ENCODE measurements at regions not wholly inside any gene's neighbourhood (a gene's known extent, or its start where the extent isn't known, plus 50 kb on each side); places are given as distances from the start of the nearest gene placed in this dataset.
A peak's percentile ranks its signal among the peaks of the same experiment; 100 is the strongest.
"Not testable (repeated sequence)": the region's sequence is repeated elsewhere in the genome, so short reads cannot be mapped to it uniquely, and the experiment has no call there.

DNA sequence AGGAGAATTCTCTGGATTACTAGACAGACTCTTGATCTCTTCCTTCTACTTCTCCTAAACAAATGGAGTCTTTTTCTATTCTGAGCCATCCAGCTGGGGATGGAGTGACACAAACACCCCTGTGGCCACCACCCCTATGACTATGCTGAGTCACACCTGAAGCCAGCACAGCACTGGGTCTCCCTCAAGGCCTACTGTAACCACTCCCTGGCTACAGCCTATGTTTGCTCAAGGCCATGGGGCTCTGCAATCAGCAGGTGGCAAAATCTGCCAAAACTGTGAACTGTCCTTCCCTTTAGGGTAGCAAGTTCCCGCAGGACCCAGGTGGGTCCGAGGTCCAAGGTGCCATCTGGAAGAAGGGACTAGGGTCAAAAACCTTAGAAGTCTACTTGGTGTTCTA, 132.3 kb downstream of the TINAG start:
- no peak for DNase-seq

- DNase-seq = no peak
Observed at GRCh38 chr6:54441020-54441419, 132.8 kb downstream of the TINAG start.

DNA sequence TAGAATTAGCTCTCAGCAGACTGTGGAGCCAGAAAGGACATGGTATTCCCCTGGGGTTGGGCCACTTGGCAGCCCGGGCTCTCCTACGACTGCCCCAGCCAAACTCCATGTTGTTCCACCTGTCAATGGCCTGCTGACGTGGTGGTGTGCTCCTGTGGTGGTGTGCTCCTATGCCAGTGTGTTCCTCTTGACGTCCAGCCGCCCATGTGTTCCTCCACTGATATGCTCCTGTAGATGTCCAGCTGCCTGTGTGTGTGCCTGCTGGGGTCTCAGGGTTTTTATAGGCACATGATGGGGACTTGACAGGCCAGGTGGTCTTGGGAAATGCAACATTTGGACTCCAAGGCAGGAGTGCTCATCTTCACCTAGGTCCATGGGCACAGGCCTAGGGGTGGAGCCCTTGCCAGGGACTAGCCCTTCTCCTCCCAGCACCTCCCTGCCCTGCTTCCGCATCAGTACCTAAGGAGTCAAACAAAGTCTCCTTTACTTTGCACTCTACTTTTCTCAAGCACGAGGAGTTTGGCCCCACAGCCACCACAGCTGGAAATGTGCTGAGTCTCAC, 133.5 kb downstream of the TINAG start:
- DNase-seq = no peak

- no peak for DNase-seq
Observed at GRCh38 chr6:54445207-54445606, 137.0 kb downstream of the TINAG start.

DNA sequence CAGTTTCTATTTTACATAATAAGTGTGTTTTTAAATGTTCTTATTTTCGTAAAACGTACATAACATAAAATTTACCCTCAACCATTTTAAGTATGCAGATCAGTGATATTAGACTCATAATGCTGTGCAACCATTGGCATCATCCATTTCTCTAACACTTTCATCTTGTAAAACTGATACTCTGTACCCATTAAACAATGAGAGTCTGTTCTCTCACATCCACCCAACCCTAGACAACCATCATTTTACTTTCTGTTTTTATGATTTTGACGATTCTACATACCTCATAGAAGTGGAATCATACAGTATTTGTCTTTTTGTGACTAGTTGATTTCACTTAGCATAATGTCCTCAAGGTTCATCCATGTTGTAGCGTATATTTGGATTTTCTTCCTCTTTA, 140.4 kb downstream of the TINAG start:
- DNase-seq = no peak

DNA sequence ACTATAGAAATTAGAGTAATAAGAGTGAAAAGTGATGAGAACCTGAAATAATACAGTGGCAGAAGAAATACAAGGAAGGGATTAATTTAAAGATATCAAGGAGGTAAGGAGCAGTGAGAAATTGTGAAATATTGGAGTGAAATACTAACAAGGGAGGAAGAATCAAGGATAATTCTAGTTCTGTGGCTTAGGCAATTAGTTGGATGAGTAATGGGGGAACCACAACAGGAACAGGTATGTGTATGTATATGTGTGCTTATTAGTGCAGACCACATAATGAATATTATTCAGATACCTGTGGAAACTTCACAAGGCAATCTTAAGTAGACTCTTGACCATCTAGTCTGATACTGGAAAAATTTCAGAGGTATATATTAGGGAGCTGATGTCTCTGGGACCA, 143.3 kb downstream of the TINAG start:
- no peak for DNase-seq

GRCh38 chr6:54463354-54464024, 155.2 kb downstream of the TINAG start:
- no peak for DNase-seq

DNA sequence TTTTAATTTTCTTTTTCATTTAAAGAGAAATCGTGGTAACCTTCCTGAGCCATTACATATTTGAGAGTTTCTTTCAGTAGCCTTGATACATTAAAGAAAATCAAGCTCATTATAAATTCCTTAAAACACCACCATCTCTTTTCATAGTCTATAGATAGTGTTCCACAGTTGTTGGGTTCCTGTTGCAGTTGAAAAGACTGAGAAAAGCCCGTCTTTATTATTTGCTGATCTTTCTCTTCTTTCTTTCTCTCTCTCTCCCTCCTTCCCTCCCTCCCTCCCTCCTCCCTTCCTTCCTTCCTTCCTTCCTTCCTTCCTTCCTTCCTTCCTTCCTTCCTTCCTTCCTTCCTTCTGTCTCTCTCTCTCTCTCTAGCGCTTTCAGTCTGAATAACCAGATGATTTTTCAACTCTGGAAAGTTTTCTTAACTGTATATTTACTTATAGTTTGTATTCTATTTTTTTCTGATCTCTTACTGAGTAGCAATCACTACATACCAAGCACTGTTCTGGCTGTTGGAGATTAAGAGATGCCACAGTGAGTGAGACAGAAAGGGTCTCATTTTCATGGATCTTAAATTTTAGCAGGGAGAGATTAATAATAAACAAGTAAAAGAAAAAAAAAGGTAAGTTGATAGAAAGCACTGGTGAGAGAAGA, 157.5 kb downstream of the TINAG start:
- DNase-seq = no peak

DNA sequence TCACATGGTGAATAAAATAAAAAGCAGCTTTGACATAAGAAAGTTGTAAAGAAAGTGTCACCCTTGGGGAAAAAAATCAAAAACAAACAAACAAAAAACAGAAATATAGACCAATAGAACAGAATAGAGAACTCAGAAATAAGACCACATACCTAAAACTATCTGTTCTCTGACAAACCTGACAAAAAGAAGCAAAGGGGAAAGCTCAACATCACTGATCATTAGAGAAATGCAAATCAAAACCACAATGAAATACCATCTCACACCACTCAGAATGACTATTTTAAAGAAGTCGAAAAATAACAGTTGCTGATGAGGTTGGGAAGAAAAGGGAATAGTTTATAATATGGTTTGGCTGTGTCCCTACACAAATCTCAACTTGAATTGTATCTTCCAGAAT, 159.1 kb downstream of the TINAG start:
- DNase-seq = no peak

DNA sequence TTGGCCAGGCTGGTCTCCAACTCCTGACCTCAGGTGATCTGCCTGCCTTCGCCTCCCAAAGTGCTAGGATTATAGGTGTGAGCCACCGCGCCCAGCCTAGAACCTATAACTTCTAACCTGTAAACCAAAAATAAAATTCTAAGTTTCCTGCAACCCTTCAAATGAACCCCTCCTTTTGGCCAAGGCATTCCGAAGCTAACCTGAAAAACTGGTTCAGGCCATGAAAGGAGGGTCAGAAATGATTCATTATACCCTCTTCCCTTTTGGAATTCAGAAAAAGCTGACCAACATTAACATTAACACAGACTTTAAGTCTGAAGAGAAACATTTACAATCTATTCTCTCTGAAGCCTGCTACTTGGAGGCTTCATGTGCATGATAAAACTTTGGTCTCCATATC, 165.1 kb downstream of the TINAG start:
- no peak for DNase-seq

- no peak for DNase-seq
Observed at GRCh38 chr6:54474898-54475297, 166.7 kb downstream of the TINAG start.

DNA sequence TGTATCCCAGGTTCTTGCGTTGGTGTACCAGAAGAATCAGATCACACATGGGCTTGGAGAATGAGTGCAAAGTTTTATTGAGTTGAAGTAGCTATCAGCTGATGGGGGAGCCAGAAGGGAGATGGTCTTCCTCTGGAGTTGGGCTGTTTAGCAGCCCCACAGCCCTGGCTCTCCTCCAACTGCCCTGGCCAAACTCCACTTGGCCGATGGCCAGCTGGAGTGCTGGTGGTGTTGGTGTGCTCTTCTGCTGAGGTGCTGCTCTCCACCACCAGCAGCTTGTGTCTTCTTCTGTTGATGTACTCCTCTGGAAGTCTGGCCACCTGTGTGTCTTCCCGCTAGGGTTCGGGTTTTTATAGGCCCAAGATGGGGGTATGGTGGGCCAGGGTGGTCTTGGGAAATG, 172.8 kb downstream of the TINAG start:
- DNase-seq = peak; percentile 17

DNA sequence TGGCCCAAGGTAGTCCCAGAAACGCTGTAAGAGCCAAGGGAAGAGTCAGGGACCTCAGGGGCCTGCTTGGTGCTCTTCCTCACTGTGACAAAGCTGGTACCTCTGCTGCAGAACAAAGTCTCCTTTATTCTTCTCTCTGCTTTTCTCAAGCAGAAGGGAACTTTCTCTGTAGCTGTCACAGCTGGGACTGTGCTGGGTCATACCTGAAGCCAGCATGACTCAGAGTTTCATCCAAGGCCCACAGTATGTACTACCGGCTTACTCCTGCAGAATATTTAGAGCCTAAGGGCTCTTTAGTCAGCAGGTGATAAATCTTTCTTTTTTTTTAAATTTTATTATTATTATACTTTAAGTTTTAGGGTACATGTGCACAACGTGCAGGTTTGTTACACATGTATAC, 183.2 kb downstream of the TINAG start:
- DNase-seq = no peak

DNA sequence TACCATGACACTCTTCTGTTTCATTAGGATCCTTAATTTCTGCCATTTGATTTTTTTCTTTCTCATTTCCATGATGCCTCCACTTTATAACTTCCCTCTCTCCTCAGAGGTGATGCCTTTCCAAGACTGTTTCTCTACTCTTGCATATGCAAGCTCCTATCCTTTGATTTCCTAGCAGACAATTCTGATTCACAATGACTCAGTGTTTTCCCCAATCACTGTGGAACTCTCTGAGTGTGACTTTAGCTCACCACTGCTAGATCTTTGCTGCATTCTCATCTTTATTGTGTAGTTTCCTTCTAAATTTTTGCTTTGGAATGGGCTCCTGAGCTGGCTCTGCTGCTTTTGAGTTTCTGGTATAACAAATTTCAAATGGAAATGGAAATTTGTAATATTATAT, 184.9 kb downstream of the TINAG start:
- DNase-seq = no peak

- DNase-seq = no peak
Observed at GRCh38 chr6:54503144-54503543, 194.9 kb downstream of the TINAG start.

DNA sequence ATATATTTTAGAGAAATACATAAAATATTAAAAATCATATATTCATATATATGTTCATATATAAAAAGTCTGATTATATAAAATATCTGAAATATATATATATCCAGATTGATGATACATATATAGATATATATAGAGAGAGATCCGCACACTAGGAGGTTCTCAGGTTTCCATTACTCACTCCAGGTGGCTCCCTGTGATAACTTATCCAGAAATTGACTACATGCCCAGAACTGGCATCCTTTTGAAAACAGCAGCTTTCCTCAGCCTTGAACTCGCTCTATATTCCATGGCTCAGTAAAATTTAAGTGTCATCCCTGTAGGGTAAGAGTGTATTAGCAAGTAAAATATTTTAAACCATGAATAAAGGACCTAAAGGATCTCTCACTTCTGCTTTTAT, 206.8 kb downstream of the TINAG start:
- peak; percentile 44 for DNase-seq

- no peak for DNase-seq
Observed at GRCh38 chr6:54515713-54516112, 207.5 kb downstream of the TINAG start.

DNA sequence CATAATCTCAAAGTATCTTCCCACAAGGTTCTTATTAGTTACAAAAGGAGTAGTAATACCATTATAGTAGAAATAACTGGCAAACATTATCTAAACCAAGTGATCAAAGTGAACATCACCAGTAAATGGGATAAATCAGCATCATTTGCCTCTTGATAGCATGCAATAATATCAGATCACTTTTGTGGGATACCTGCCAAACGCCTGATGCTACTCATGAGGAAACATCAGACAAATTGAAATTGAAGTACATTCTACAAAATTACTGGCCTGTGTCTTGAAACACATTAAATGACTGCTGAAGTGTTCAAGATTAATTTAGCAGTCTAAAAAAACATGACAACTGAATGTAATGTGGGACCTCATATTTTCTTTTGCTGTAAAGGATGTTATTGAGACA, 208.1 kb downstream of the TINAG start:
- peak; percentile 38 for DNase-seq

DNA sequence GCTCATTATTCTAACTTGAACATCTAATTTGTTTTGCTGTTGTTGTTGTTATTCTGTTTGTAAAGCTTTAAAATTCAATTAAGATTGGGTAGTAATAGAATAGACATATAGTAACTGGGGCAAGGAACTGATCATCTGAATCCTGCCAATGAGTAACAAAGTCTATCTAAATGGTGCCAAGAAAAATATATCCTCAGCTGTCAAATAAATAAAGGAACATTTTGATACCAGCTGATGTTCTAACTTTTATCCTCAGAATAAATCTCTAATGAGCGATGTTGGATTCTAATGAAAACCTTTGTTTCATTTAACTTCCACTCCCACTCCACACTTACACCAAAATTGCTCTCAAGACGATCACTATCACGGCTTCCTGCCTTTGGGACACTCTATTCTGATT, 210.9 kb downstream of the TINAG start:
- no peak for DNase-seq

GRCh38 chr6:54525731-54526130, 217.5 kb downstream of the TINAG start:
- DNase-seq = no peak

DNA sequence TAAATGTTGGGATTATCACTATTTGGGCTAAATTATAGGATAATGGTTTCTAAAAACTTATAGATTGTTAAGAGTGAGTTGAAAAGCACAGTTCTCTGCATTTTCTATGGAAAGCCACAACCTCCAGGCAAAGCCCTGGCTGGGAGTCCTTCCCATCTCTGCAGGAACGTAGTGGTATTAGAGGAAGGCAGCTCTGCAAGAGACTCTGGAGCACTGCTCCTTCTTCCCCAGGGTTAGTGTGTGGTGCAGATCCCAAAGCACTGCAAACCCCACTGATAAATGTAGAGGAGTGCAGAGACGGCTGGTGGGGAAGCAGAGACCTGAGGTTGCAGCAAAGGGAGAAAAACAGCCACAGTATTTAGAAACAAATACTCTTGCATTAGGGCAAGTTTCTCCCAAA, 225.3 kb downstream of the TINAG start:
- DNase-seq = no peak

GRCh38 chr6:54535568-54535967, 227.3 kb downstream of the TINAG start:
- no peak for DNase-seq

DNA sequence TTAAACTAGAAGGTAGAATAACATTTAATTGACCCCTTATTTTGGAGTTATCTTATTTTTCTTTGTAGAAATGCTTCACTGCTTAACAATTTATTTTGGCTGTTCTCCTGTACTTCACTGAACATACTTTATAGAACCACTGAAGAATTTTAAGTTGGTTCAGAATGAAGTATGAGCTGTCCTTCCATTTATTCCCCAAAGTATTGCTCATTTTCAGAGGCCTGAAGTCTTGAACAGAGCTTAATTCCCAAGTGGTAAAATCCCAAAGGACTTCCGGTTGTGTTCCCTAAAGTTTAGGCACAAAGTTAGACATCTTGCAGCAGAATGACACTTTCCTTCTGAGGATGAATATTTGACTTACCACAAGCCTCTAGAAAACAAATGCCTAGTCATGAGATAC, 233.3 kb downstream of the TINAG start:
- DNase-seq = no peak

GRCh38 chr6:54559136-54559535, 250.9 kb downstream of the TINAG start:
- DNase-seq = no peak

- not testable (repeated sequence) for DNase-seq
Observed at GRCh38 chr6:54564188-54564587, 255.9 kb downstream of the TINAG start.

Data from NCI-H69 (cell line).